HCT116 (cell line): ENCODE measurements at regions not wholly inside any gene's neighbourhood (a gene's known extent, or its start where the extent isn't known, plus 50 kb on each side); places are given as distances from the start of the nearest gene placed in this dataset.

Experiments used
- ATAC-seq: fragments of 200-7000 bp; cut with Tn5 transposase; 2 replicates; pipeline ENCODE4 v1.9.1; 2020; ENCODE audit warnings: mild to moderate bottlenecking, moderate library complexity
- BruUV-seq: library from RNA; stranded (reverse); fragments of 400-500 nt; replicated peaks from 2 replicates; lab custom pipeline; 2021; lab: Mats Ljungman, UMichigan
- CTCF ChIA-PET: fragments of 300-600 bp; sonication (Branson Sonifier 250); formaldehyde crosslinking; loops from one replicate; lab custom pipeline; 2021; ENCODE audit warnings: antibody characterized with exemption; lab: Charles Lee
- POLR2A ChIA-PET: fragments of 300-600, 350-600 bp; sonication (Branson Sonifier 250); formaldehyde crosslinking; loops from one replicate; lab custom pipeline; 2021; ENCODE audit warnings: antibody characterized with exemption; lab: Charles Lee
- RAD21 ChIA-PET, 2 experiments: fragments of 300-600 bp; sonication (Branson Sonifier 250); formaldehyde crosslinking; loops; one replicate each; lab custom pipeline; 2023; ENCODE audit warnings: low total read pairs in 2 of 2; ENCODE audit not compliant: uncharacterized antibody in 2 of 2, unreplicated experiment in 2 of 2, low non-redundant PET in 1 of 2; lab: Charles Lee
- DNase-seq: peaks from one replicate; pipeline ENCODE4 v3.0.0-alpha.2; 2010; ENCODE audit warnings: low read depth, low spot score
- H2AFZ ChIP-seq: fragments of 200-600 bp; shearing (Covaris generic), sonication (generic); 2 replicates; pipeline ENCODE4 v1.6.1; 2017; ENCODE audit warnings: low read depth, mixed run types, mixed read lengths, antibody characterized with exemption, low read length; ENCODE audit not compliant: poor library complexity, severe bottlenecking
- H3K27ac ChIP-seq: 2 replicates; pipeline ENCODE4 v1.5.1; 2012; ENCODE audit warnings: low read depth, low read length
- H3K27me3 ChIP-seq: fragments of 200-600 bp; sonication (generic); 2 replicates; pipeline ENCODE4 v1.6.1; 2016; ENCODE audit warnings: mixed run types, low read length, mixed read lengths; ENCODE audit not compliant: insufficient read depth
- H3K36me3 ChIP-seq, 2 experiments: fragments of 200-500 bp in 1 of 2; fragments of 200-600 bp in 1 of 2; sonication (Bioruptor generic) in 1 of 2; sonication (generic) in 1 of 2; 2 replicates each; pipeline versions ENCODE4 v1.5.1 to v1.6.1; 2014 to 2016; ENCODE audit warnings: low read length in 2 of 2, inconsistent platforms in 1 of 2, mixed read lengths in 1 of 2, mixed run types in 1 of 2; ENCODE audit not compliant: insufficient read depth in 2 of 2, control insufficient read depth in 1 of 2
- H3K4me1 ChIP-seq, 2 experiments: fragments of 200-600 bp in 1 of 2; sonication (generic) in 1 of 2; 2 replicates each; pipeline versions ENCODE4 v1.5.1 to v1.6.1; 2012 to 2017; ENCODE audit warnings: low read length in 2 of 2, inconsistent platforms in 1 of 2, mild to moderate bottlenecking in 1 of 2, mixed read lengths in 1 of 2, mixed run types in 1 of 2, moderate library complexity in 1 of 2; ENCODE audit not compliant: insufficient read depth in 2 of 2, control insufficient read depth in 1 of 2
- H3K4me2 ChIP-seq: fragments of 200-600 bp; sonication (generic); 2 replicates; pipeline ENCODE4 v1.6.1; 2017; ENCODE audit warnings: mixed run types, low read length, mixed read lengths
- H3K4me3 ChIP-seq, 2 experiments: fragments of 200-600 bp in 1 of 2; sonication (generic) in 1 of 2; replicated peaks in 1 of 2; 2 replicates each; pipeline ENCODE4 v1.5.1; 2011 to 2016; ENCODE audit warnings: low read length in 2 of 2, control low read depth in 1 of 2, low read depth in 1 of 2, mild to moderate bottlenecking in 1 of 2, mixed read lengths in 1 of 2, mixed run types in 1 of 2
- H3K79me2 ChIP-seq: fragments of 200-600 bp; sonication (generic); 2 replicates; pipeline ENCODE4 v1.6.1; 2017; ENCODE audit warnings: mild to moderate bottlenecking, mixed run types, low read length, moderate library complexity, mixed read lengths; ENCODE audit not compliant: insufficient read depth
- H3K9ac ChIP-seq: fragments of 200-600 bp; sonication (generic); 2 replicates; pipeline ENCODE4 v1.6.1; 2016; ENCODE audit warnings: low read length, mixed read lengths
- H3K9me2 ChIP-seq: fragments of 200-600 bp; sonication (generic), shearing (Covaris generic); 2 replicates; pipeline ENCODE4 v1.6.1; 2017; ENCODE audit warnings: mixed run types, mild to moderate bottlenecking, moderate library complexity; ENCODE audit not compliant: insufficient read depth
- H3K9me3 ChIP-seq, 2 experiments: fragments of 200-500 bp in 1 of 2; fragments of 200-600 bp in 1 of 2; sonication (Bioruptor generic) in 1 of 2; sonication (generic) in 1 of 2; 2 replicates each; pipeline ENCODE4 v1.6.1; 2014 to 2017; ENCODE audit warnings: low read length in 2 of 2, mixed read lengths in 2 of 2, inconsistent platforms in 1 of 2, low read depth in 1 of 2, mild to moderate bottlenecking in 1 of 2, mixed run types in 1 of 2, moderate library complexity in 1 of 2; ENCODE audit not compliant: control insufficient read depth in 1 of 2, insufficient read depth in 1 of 2
- H4K20me1 ChIP-seq: fragments of 200-600 bp; sonication (generic), shearing (Covaris generic); 2 replicates; pipeline ENCODE4 v1.6.1; 2017; ENCODE audit warnings: mixed run types, mild to moderate bottlenecking, moderate library complexity; ENCODE audit not compliant: insufficient read depth
- ELF1 ChIP-seq: IDR thresholded peaks from 2 replicates; pipeline ENCODE4 v1.6.1; 2012; ENCODE audit warnings: low read depth, borderline replicate concordance
- EZH2 ChIP-seq: fragments of 200-600 bp; sonication (generic); IDR thresholded peaks from 2 replicates; pipeline ENCODE4 v1.6.1; 2017; ENCODE audit warnings: antibody characterized with exemption, mixed run types
- EZH2phosphoT487 ChIP-seq: fragments of 200-600 bp; IDR thresholded peaks from 2 replicates; pipeline ENCODE4 v1.6.1; 2018; ENCODE audit warnings: antibody characterized with exemption, borderline replicate concordance
- POLR2AphosphoS5 ChIP-seq: IDR thresholded peaks from 2 replicates; pipeline ENCODE4 v1.6.1; 2011; ENCODE audit warnings: mild to moderate bottlenecking, low read depth, low read length, moderate library complexity
- REST ChIP-seq: IDR thresholded peaks from 2 replicates; pipeline ENCODE4 v1.6.1; 2012; ENCODE audit warnings: low read depth
- SIN3A ChIP-seq: IDR thresholded peaks from 2 replicates; pipeline ENCODE4 v1.6.1; 2012; ENCODE audit warnings: low read depth
- SP1 ChIP-seq: IDR thresholded peaks from 2 replicates; pipeline ENCODE4 v1.6.1; 2012; ENCODE audit warnings: low read depth
- TCF7L2 ChIP-seq: IDR thresholded peaks from 2 replicates; pipeline ENCODE4 v1.7.0; 2011; ENCODE audit warnings: borderline replicate concordance, inconsistent platforms; ENCODE audit not compliant: insufficient read depth, insufficient read length; ENCODE audit errors: extremely low read depth
- ZFX ChIP-seq: fragments of 450-650 bp; IDR thresholded peaks from 2 replicates; pipeline ENCODE4 v1.6.1; 2017
- intact Hi-C: fragments of 100-400 bp; cut with micrococcal nuclease; formaldehyde crosslinking; loops from 2 replicates; pipeline ENCODE4 v1.10.0; 2022

DNA sequence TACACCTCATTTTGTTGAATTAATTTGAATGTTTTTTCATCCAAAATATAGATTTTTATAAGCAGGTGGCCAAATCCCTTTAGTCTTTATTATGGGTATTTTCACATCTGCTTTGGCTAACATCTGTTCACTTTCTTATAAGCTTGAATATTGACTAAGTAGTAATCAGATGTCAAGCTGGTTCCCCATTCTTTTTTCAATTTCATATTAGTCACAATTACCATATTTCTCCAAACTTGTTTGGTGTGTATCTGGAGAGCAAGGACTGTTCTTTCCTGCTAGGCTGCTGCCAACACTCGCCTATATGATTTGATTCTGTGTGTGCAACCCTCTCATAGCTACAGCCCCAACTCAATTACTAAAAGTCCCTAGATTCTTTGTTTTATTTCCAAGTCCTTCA, 608.5 kb downstream of the PSAT1 start:
- TF ChIP-seq EZH2phosphoT487 (no peak), SIN3A (no peak), REST (no peak), TCF7L2 (no peak), POLR2AphosphoS5 (no peak), ZFX (no peak), EZH2 (no peak), ELF1 (no peak), SP1 (no peak)
- Histone ChIP-seq H3K4me1 (no peaks in the 10 kb centered on the region), H3K36me3 (no peaks in the 10 kb centered on the region), H3K27ac (no peak overlapping the region), H3K4me2 (no peak overlapping the region), H3K9me3 (no peaks in the 10 kb centered on the region), H3K9ac (no peak overlapping the region), H2AFZ (no peak overlapping the region), H4K20me1 (no peaks in the 10 kb centered on the region), H3K4me3 (no peak overlapping the region), H3K9me2 (no peaks in the 10 kb centered on the region; the same call in 1 of the 2 replicates), H3K27me3 (no peaks in the 10 kb centered on the region), H3K79me2 (no peaks in the 10 kb centered on the region)
- ChIA-PET RAD21 (no interaction called here), POLR2A (interaction anchor here (1.0 kb wide), 1 partner anchor 20 kb away, joined by 3 read pairs; no protein-coding TSS in a partner anchor), CTCF (no interaction called here)
- ATAC-seq (no peak), DNase-seq (no peak)
- intact Hi-C loops: no loop called here
- BruUV-seq: no TSS peak
